Ascending aorta (tissue), 2 donors: ENCODE measurements at regions not wholly inside any gene's neighbourhood (a gene's known extent, or its start where the extent isn't known, plus 50 kb on each side); places are given as distances from the start of the nearest gene placed in this dataset.

Experiments used
- DNase-seq, 2 donors: peaks; one replicate each; pipeline ENCODE4 v3.0.0-alpha.2; 2019; ENCODE audit warnings: low spot score in 2 of 2
- H3K27ac ChIP-seq, 2 donors: fragments of 200-600 bp; sonication (generic); one replicate each; pipeline ENCODE4 v1.5.1; 2016 to 2017; ENCODE audit warnings: mild to moderate bottlenecking in 1 of 2
- H3K27me3 ChIP-seq: fragments of 200-600 bp; sonication (generic); one replicate; pipeline ENCODE4 v1.5.1; 2017
- H3K36me3 ChIP-seq, 2 donors: fragments of 200-600 bp; sonication (generic); one replicate each; pipeline ENCODE4 v1.5.1; 2016
- H3K4me1 ChIP-seq, 2 donors: fragments of 200-600 bp; sonication (generic); one replicate each; pipeline ENCODE4 v1.5.1; 2016 to 2017; ENCODE audit warnings: mild to moderate bottlenecking in 1 of 2
- H3K4me3 ChIP-seq, 2 donors: fragments of 200-600 bp; sonication (generic); one replicate each; pipeline ENCODE4 v1.5.1; 2016 to 2017; ENCODE audit warnings: mild to moderate bottlenecking in 1 of 2
- H3K9me3 ChIP-seq, 2 donors: fragments of 200-600 bp; sonication (generic); one replicate each; pipeline ENCODE4 v1.5.1; 2016
- CTCF ChIP-seq, 3 experiments: fragments of 200-600 bp in 2 of 3; fragments of 450-650 bp in 1 of 3; sonication (generic) in 2 of 3; IDR thresholded peaks; one replicate each; pipeline ENCODE4 v1.5.1; 2016 to 2019; ENCODE audit warnings: antibody characterized with exemption in 3 of 3, mild to moderate bottlenecking in 1 of 3, moderate library complexity in 1 of 3
- intact Hi-C: fragments of 100-400 bp; cut with DNase I; formaldehyde crosslinking; loops from one replicate; pipeline ENCODE4 v1.15.1; 2023

- no peaks in the 10 kb centered on the region for H3K4me1 ChIP-seq
- no peaks in the 10 kb centered on the region for H3K27me3 ChIP-seq
- no peak overlapping the region for H3K4me3 ChIP-seq
- H3K9me3 ChIP-seq: no peaks in the 10 kb centered on the region
- no peaks in the 10 kb centered on the region for H3K36me3 ChIP-seq
- H3K27ac ChIP-seq: no peak overlapping the region
- no peak for DNase-seq
- intact Hi-C loops: no loop called here
- TF ChIP-seq CTCF (IDR thresholded peaks at IDR 0.05): no peak
Observed at GRCh38 chr1:57963581-57963980, 539.7 kb upstream of the DAB1 start.

GRCh38 chr1:57959531-57960241 is 535.8 kb upstream of the DAB1 start:
- DNase-seq: no peak
- intact Hi-C loops: no loop called here
- H3K27me3 ChIP-seq: no peaks in the 10 kb centered on the region
- H3K4me1 ChIP-seq: no peaks in the 10 kb centered on the region
- H3K27ac ChIP-seq: no peak overlapping the region
- no peak for TF ChIP-seq CTCF (IDR thresholded peaks at IDR 0.05)
- H3K36me3 ChIP-seq: no peaks in the 10 kb centered on the region
- no peak overlapping the region for H3K4me3 ChIP-seq
- no peaks in the 10 kb centered on the region for H3K9me3 ChIP-seq

- Histone ChIP-seq H3K27me3 (no peaks in the 10 kb centered on the region), H3K4me1 (no peaks in the 10 kb centered on the region), H3K27ac (no peak overlapping the region), H3K4me3 (no peak overlapping the region), H3K9me3 (no peaks in the 10 kb centered on the region), H3K36me3 (no peaks in the 10 kb centered on the region)
- no peak for DNase-seq
- TF ChIP-seq CTCF (IDR thresholded peaks at IDR 0.05): no peak
- intact Hi-C loops: no loop called here
Observed at GRCh38 chr1:57957576-57957975, 533.7 kb upstream of the DAB1 start.

DNA sequence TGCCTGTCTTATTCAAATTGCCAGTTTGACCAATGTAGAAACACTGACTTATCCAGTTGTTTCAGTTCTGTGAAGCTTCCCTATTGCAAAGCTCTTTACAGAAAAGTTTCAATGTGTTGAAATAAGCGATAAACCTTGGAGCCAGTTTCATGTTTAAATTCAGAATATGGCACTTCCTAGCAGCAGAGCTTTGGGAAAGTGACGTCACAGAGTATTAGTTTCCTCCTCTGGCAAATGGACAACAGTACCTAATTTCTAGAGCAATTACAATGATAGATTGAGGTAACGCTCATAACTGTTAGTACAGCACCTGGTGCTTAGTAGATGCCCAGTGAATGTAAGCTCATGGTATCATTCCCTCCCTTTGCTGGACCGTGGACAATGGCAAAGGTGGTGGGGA is 527.5 kb upstream of the DAB1 start:
- Histone ChIP-seq H3K27ac (no peak overlapping the region), H3K27me3 (no peaks in the 10 kb centered on the region), H3K4me1 (no peaks in the 10 kb centered on the region), H3K4me3 (no peak overlapping the region), H3K36me3 (no peaks in the 10 kb centered on the region), H3K9me3 (no peaks in the 10 kb centered on the region)
- no peak for TF ChIP-seq CTCF (IDR thresholded peaks at IDR 0.05)
- intact Hi-C loops: no loop called here
- no peak for DNase-seq

DNA sequence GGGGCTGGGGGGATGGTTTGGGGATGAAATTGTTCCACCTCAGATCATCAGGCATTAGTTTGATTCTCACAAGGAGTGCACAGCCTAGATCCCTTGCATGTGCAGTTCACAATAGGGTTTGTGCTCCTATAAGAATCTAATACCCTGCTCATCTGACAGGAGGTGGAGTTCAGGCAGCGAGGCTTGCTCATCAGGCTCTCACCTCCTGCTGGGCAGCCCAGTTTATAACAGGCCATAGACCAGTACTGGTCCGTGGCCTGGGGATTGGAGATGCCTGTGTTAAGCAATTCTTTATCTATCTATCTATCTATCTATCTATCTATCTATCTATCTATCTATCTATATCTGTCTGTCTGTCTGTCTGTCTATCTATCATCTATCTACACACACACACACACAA is 525.3 kb upstream of the DAB1 start:
- no peak for TF ChIP-seq CTCF (IDR thresholded peaks at IDR 0.05)

GRCh38 chr1:57947471-57947870 is 523.6 kb upstream of the DAB1 start:
- no peaks in the 10 kb centered on the region for H3K4me1 ChIP-seq
- no peaks in the 10 kb centered on the region for H3K36me3 ChIP-seq
- intact Hi-C loops: no loop called here
- H3K9me3 ChIP-seq: no peaks in the 10 kb centered on the region
- H3K27ac ChIP-seq: no peak overlapping the region
- H3K4me3 ChIP-seq: no peak overlapping the region
- no peak for DNase-seq
- TF ChIP-seq CTCF (IDR thresholded peaks at IDR 0.05): no peak
- H3K27me3 ChIP-seq: no peaks in the 10 kb centered on the region

More for the DNA sequence above, 525.3 kb upstream of the DAB1 start:
- no peaks in the 10 kb centered on the region for H3K4me1 ChIP-seq
- intact Hi-C loops: no loop called here
- H3K9me3 ChIP-seq: no peaks in the 10 kb centered on the region
- no peak overlapping the region for H3K27ac ChIP-seq
- no peaks in the 10 kb centered on the region for H3K36me3 ChIP-seq
- no peaks in the 10 kb centered on the region for H3K27me3 ChIP-seq
- no peak for DNase-seq
- H3K4me3 ChIP-seq: no peak overlapping the region
